ENCODE measurements at regions not wholly inside any gene's neighbourhood (a gene's known extent, or its start where the extent isn't known, plus 50 kb on each side); places are given as distances from the start of the nearest gene placed in this dataset.

- no peaks in the 10 kb centered on the region for H3K79me2 ChIP-seq (ENCODE audit: insufficient read depth)
- H3K9me2 ChIP-seq (ENCODE audit: insufficient read depth) = no peaks in the 10 kb centered on the region
- peak; percentile 3 for DNase-seq
- no peaks in the 10 kb centered on the region for H3F3A ChIP-seq (ENCODE audit: insufficient read depth)
- no peaks in the 10 kb centered on the region for H3K27me3 ChIP-seq (replicated peaks; ENCODE audit: insufficient read depth)
- TF ChIP-seq EZH2 (IDR thresholded peaks at IDR 0.05; ENCODE audit: insufficient read depth, poor library complexity, severe bottlenecking) (no peak), EZH2phosphoT487 (IDR thresholded peaks at IDR 0.05; ENCODE audit: insufficient read depth, low read depth) (no peak)
- peak overlapping the region; percentile 63 for H2AFZ ChIP-seq
- H3K9me3 ChIP-seq (ENCODE audit: low read depth) = no peaks in the 10 kb centered on the region
- H3K27ac ChIP-seq = no peak overlapping the region
- in situ Hi-C loops (cut with MboI) = no loop called here
- no peak overlapping the region for H3K4me2 ChIP-seq (ENCODE audit: unreplicated experiment)
- no peaks in the 10 kb centered on the region for H4K20me1 ChIP-seq (ENCODE audit: insufficient read depth)
- no peak overlapping the region for H3K4me3 ChIP-seq
- 14 to 20% methylated on average over 8 of the region's 8 CpGs for WGBS, 2 experiments (ENCODE audit: low coverage in 1 of 2, low lambda C conversion rate in 2 of 2, missing lambda C conversion rate in 2 of 2)
- no peak overlapping the region for H3K9ac ChIP-seq
- H3K4me1 ChIP-seq (ENCODE audit: insufficient read depth) = no peaks in the 10 kb centered on the region
- H3K36me3 ChIP-seq (ENCODE audit: low read depth) = no peaks in the 10 kb centered on the region
Observed at GRCh38 chr14:85380881-85381280, 149.1 kb upstream of the FLRT2 start.

GRCh38 chr14:85382341-85382740, 147.6 kb upstream of the FLRT2 start:
- Histone ChIP-seq H3K36me3 (ENCODE audit: low read depth) (no peaks in the 10 kb centered on the region), H3K27me3 (replicated peaks; ENCODE audit: insufficient read depth) (no peaks in the 10 kb centered on the region), H3K9me3 (ENCODE audit: low read depth) (no peaks in the 10 kb centered on the region), H3K4me2 (ENCODE audit: unreplicated experiment) (no peak overlapping the region), H2AFZ (no peak overlapping the region), H3K79me2 (ENCODE audit: insufficient read depth) (no peaks in the 10 kb centered on the region), H3F3A (ENCODE audit: insufficient read depth) (no peaks in the 10 kb centered on the region), H3K27ac (no peak overlapping the region), H3K9ac (no peak overlapping the region), H3K4me1 (ENCODE audit: insufficient read depth) (no peaks in the 10 kb centered on the region), H3K4me3 (no peak overlapping the region), H4K20me1 (ENCODE audit: insufficient read depth) (no peaks in the 10 kb centered on the region), H3K9me2 (ENCODE audit: insufficient read depth) (no peaks in the 10 kb centered on the region)
- no peak for TF ChIP-seq EZH2 (IDR thresholded peaks at IDR 0.05; ENCODE audit: insufficient read depth, poor library complexity, severe bottlenecking)
- TF ChIP-seq EZH2phosphoT487 (IDR thresholded peaks at IDR 0.05; ENCODE audit: insufficient read depth, low read depth) = no peak
- in situ Hi-C loops (cut with MboI) = no loop called here
- WGBS, 2 experiments (ENCODE audit: low coverage in 1 of 2, low lambda C conversion rate in 2 of 2, missing lambda C conversion rate in 2 of 2) = 45 to 66% methylated on average over 1 of the region's 1 CpG
- no peak for DNase-seq

- Histone ChIP-seq H3K36me3 (ENCODE audit: low read depth) (no peaks in the 10 kb centered on the region), H3K9me2 (ENCODE audit: insufficient read depth) (no peaks in the 10 kb centered on the region), H3K9ac (no peak overlapping the region), H3K27ac (no peak overlapping the region), H3K4me3 (no peak overlapping the region), H3K27me3 (replicated peaks; ENCODE audit: insufficient read depth) (no peaks in the 10 kb centered on the region), H3K4me2 (ENCODE audit: unreplicated experiment) (no peak overlapping the region), H2AFZ (no peak overlapping the region), H3F3A (ENCODE audit: insufficient read depth) (no peaks in the 10 kb centered on the region), H3K9me3 (ENCODE audit: low read depth) (no peaks in the 10 kb centered on the region), H3K79me2 (ENCODE audit: insufficient read depth) (no peaks in the 10 kb centered on the region), H3K4me1 (ENCODE audit: insufficient read depth) (no peaks in the 10 kb centered on the region), H4K20me1 (ENCODE audit: insufficient read depth) (no peaks in the 10 kb centered on the region)
- no peak for TF ChIP-seq EZH2phosphoT487 (IDR thresholded peaks at IDR 0.05; ENCODE audit: insufficient read depth, low read depth)
- TF ChIP-seq EZH2 (IDR thresholded peaks at IDR 0.05; ENCODE audit: insufficient read depth, poor library complexity, severe bottlenecking) = no peak
- in situ Hi-C loops (cut with MboI) = no loop called here
- 54 to 57% methylated on average over 3 of the region's 3 CpGs for WGBS, 2 experiments (ENCODE audit: low coverage in 1 of 2, low lambda C conversion rate in 2 of 2, missing lambda C conversion rate in 2 of 2)
- DNase-seq = no peak
Observed at GRCh38 chr14:85387181-85387580, 142.8 kb upstream of the FLRT2 start.

- no peak overlapping the region for H2AFZ ChIP-seq
- H3K27me3 ChIP-seq (replicated peaks; ENCODE audit: insufficient read depth) = no peaks in the 10 kb centered on the region
Observed at GRCh38 chr14:85390236-85390635, 139.7 kb upstream of the FLRT2 start.

GRCh38 chr14:85391455-85391854, 138.5 kb upstream of the FLRT2 start:
- no peak overlapping the region for H3K4me3 ChIP-seq
- H3K9ac ChIP-seq = no peak overlapping the region
- H3K4me2 ChIP-seq (ENCODE audit: unreplicated experiment) = no peak overlapping the region
- TF ChIP-seq EZH2 (IDR thresholded peaks at IDR 0.05; ENCODE audit: insufficient read depth, poor library complexity, severe bottlenecking) = no peak
- WGBS, 2 experiments (ENCODE audit: low coverage in 1 of 2, low lambda C conversion rate in 2 of 2, missing lambda C conversion rate in 2 of 2) = 89 to 95% methylated on average over 3 of the region's 3 CpGs
- H3K79me2 ChIP-seq (ENCODE audit: insufficient read depth) = no peaks in the 10 kb centered on the region
- H3K27me3 ChIP-seq (replicated peaks; ENCODE audit: insufficient read depth) = no peaks in the 10 kb centered on the region
- H3K4me1 ChIP-seq (ENCODE audit: insufficient read depth) = no peaks in the 10 kb centered on the region
- no peaks in the 10 kb centered on the region for H3F3A ChIP-seq (ENCODE audit: insufficient read depth)
- H4K20me1 ChIP-seq (ENCODE audit: insufficient read depth) = no peaks in the 10 kb centered on the region
- no peaks in the 10 kb centered on the region for H3K36me3 ChIP-seq (ENCODE audit: low read depth)
- no peaks in the 10 kb centered on the region for H3K9me2 ChIP-seq (ENCODE audit: insufficient read depth)
- no peak overlapping the region for H3K27ac ChIP-seq
- DNase-seq = no peak
- no peak overlapping the region for H2AFZ ChIP-seq
- in situ Hi-C loops (cut with MboI) = no loop called here
- no peaks in the 10 kb centered on the region for H3K9me3 ChIP-seq (ENCODE audit: low read depth)

More at GRCh38 chr14:85390236-85390635, 139.7 kb upstream of the FLRT2 start:
- TF ChIP-seq EZH2 (IDR thresholded peaks at IDR 0.05; ENCODE audit: insufficient read depth, poor library complexity, severe bottlenecking) (no peak), EZH2phosphoT487 (IDR thresholded peaks at IDR 0.05; ENCODE audit: insufficient read depth, low read depth) (no peak)
- H3K4me1 ChIP-seq (ENCODE audit: insufficient read depth) = no peaks in the 10 kb centered on the region
- no peak overlapping the region for H3K4me2 ChIP-seq (ENCODE audit: unreplicated experiment)
- in situ Hi-C loops (cut with MboI) = no loop called here
- H4K20me1 ChIP-seq (ENCODE audit: insufficient read depth) = no peaks in the 10 kb centered on the region
- WGBS, 2 experiments (ENCODE audit: low coverage in 1 of 2, low lambda C conversion rate in 2 of 2, missing lambda C conversion rate in 2 of 2) = 84 to 86% methylated on average over 5 of the region's 5 CpGs
- H3F3A ChIP-seq (ENCODE audit: insufficient read depth) = no peaks in the 10 kb centered on the region
- H3K9ac ChIP-seq = no peak overlapping the region
- H3K79me2 ChIP-seq (ENCODE audit: insufficient read depth) = no peaks in the 10 kb centered on the region
- H3K9me2 ChIP-seq (ENCODE audit: insufficient read depth) = no peaks in the 10 kb centered on the region
- H3K27ac ChIP-seq = no peak overlapping the region
- H3K9me3 ChIP-seq (ENCODE audit: low read depth) = no peaks in the 10 kb centered on the region
- no peaks in the 10 kb centered on the region for H3K36me3 ChIP-seq (ENCODE audit: low read depth)
- no peak overlapping the region for H3K4me3 ChIP-seq
- no peak for DNase-seq
